SK-MEL-5 (cell line): ENCODE measurements at regions not wholly inside any gene's neighbourhood (a gene's known extent, or its start where the extent isn't known, plus 50 kb on each side); places are given as distances from the start of the nearest gene placed in this dataset.
"Not testable (repeated sequence)": the region's sequence is repeated elsewhere in the genome, so short reads cannot be mapped to it uniquely, and the experiment has no call there.

Experiments used
- DNase-seq: peaks from one replicate; pipeline ENCODE4 v3.0.0-alpha.2; 2016; ENCODE audit warnings: low read depth, low spot score
- in situ Hi-C: cut with HindIII; loops from 2 replicates; pipeline ENCODE4 v1.10.0; 2016; ENCODE audit warnings: low sequenced_read_pairs, high pct_unique_total_duplicates, low pct_unique_long_range_greater_than_20kb

GRCh38 chr9:80520231-80520630 lies 948.5 kb downstream of the TLE4 start:
- in situ Hi-C loops, result no loop called here
- no peak for DNase-seq

- in situ Hi-C loops, result no loop called here
These were observed 946.7 kb downstream of the TLE4 start for GRCh38 chr9:80518441-80518840.

GRCh38 chr9:80516679-80517078 lies 944.9 kb downstream of the TLE4 start:
- in situ Hi-C loops, result no loop called here
- DNase-seq, result no peak

More at GRCh38 chr9:80518441-80518840, 946.7 kb downstream of the TLE4 start:
- DNase-seq, result no peak

GRCh38 chr9:80509358-80509757 lies 937.6 kb downstream of the TLE4 start:
- no peak for DNase-seq
- in situ Hi-C loops, result no loop called here

GRCh38 chr9:80507611-80508010 lies 935.8 kb downstream of the TLE4 start:
- in situ Hi-C loops, result no loop called here
- no peak for DNase-seq

- in situ Hi-C loops, result no loop called here
These were observed 933.0 kb downstream of the TLE4 start for GRCh38 chr9:80504601-80505230.

GRCh38 chr9:80503671-80504281 lies 932.0 kb downstream of the TLE4 start:
- in situ Hi-C loops, result no loop called here
- DNase-seq, result no peak

More at GRCh38 chr9:80504601-80505230, 933.0 kb downstream of the TLE4 start:
- DNase-seq, result no peak

- in situ Hi-C loops, result no loop called here
- no peak for DNase-seq
These were observed 930.5 kb downstream of the TLE4 start for GRCh38 chr9:80502306-80502705.

GRCh38 chr9:80501635-80502034 lies 929.9 kb downstream of the TLE4 start:
- DNase-seq, result no peak
- in situ Hi-C loops, result no loop called here

GRCh38 chr9:80500300-80500699 lies 928.5 kb downstream of the TLE4 start:
- no peak for DNase-seq
- in situ Hi-C loops, result no loop called here

- no peak for DNase-seq
- in situ Hi-C loops, result no loop called here
These were observed 926.3 kb downstream of the TLE4 start for GRCh38 chr9:80498001-80498555.

GRCh38 chr9:80496901-80497556 lies 925.3 kb downstream of the TLE4 start:
- no peak for DNase-seq
- in situ Hi-C loops, result no loop called here

- in situ Hi-C loops, result no loop called here
- DNase-seq, result no peak
These were observed 921.5 kb downstream of the TLE4 start for GRCh38 chr9:80493258-80493657.

GRCh38 chr9:80492221-80492620 lies 920.5 kb downstream of the TLE4 start:
- no peak for DNase-seq
- in situ Hi-C loops, result no loop called here

- in situ Hi-C loops, result no loop called here
- no peak for DNase-seq
These were observed 919.4 kb downstream of the TLE4 start for GRCh38 chr9:80491086-80491696.

- in situ Hi-C loops, result no loop called here
- DNase-seq, result no peak
These were observed 917.6 kb downstream of the TLE4 start for GRCh38 chr9:80489329-80489728.

- DNase-seq, result no peak
- in situ Hi-C loops, result no loop called here
These were observed 913.9 kb downstream of the TLE4 start for GRCh38 chr9:80485420-80486250.

GRCh38 chr9:80482251-80482650 lies 910.5 kb downstream of the TLE4 start:
- DNase-seq, in situ Hi-C loops: not testable (repeated sequence)
